ENCODE measurements at regions not wholly inside any gene's neighbourhood (a gene's known extent, or its start where the extent isn't known, plus 50 kb on each side); places are given as distances from the start of the nearest gene placed in this dataset.

DNA sequence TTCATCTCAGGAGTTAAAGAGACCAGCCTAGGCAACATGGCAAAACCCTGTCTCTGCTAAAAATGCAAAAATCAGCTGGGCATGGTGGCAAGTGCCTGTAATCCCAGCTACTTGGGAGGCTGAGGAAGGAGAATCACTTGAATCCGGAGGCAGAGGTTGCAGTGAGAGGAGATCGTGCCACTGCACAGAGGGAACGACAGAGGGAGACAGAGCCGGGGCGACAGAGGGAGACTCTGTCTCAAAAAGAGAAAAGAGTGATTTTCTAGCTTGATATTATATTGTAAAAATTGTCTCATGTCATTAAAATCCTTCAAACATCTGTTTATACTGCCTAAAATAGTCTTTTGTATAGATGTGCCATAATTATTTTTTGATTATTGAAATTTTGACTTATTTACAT, 225.4 kb upstream of the AGA start:
- no peak for DNase-seq (ENCODE audit: low read depth)
- no peak overlapping the region for H3K4me3 ChIP-seq (ENCODE audit: control insufficient read depth, low read depth, low read length)
- TF ChIP-seq, protein P1, sequence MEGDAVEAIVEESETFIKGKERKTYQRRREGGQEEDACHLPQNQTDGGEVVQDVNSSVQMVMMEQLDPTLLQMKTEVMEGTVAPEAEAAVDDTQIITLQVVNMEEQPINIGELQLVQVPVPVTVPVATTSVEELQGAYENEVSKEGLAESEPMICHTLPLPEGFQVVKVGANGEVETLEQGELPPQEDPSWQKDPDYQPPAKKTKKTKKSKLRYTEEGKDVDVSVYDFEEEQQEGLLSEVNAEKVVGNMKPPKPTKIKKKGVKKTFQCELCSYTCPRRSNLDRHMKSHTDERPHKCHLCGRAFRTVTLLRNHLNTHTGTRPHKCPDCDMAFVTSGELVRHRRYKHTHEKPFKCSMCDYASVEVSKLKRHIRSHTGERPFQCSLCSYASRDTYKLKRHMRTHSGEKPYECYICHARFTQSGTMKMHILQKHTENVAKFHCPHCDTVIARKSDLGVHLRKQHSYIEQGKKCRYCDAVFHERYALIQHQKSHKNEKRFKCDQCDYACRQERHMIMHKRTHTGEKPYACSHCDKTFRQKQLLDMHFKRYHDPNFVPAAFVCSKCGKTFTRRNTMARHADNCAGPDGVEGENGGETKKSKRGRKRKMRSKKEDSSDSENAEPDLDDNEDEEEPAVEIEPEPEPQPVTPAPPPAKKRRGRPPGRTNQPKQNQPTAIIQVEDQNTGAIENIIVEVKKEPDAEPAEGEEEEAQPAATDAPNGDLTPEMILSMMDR (IDR thresholded peaks at IDR 0.05; ENCODE audit: control insufficient read depth, insufficient read depth, low read depth, low read length, missing control alignments), result peak; percentile 11

DNA sequence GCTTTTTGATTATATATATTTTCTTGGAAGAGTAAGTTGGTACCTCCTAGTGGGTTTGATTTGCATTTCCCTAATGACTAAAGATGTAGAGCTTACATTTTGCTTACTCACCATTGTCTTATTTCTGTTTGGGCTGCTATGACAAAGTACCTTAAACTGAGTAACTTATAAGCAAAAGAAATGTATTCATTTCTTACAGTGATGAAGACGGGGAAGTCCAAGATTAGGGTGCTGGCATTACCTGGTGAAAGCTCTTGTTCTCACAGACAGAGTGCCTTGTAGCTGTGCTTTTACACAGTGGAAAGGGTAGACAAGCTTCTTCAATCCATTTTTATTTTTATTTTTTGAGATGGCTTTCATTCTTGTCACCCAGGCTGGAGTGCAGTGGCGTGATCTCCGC, 229.2 kb upstream of the AGA start:
- DNase-seq (ENCODE audit: low read depth), result no peak

DNA sequence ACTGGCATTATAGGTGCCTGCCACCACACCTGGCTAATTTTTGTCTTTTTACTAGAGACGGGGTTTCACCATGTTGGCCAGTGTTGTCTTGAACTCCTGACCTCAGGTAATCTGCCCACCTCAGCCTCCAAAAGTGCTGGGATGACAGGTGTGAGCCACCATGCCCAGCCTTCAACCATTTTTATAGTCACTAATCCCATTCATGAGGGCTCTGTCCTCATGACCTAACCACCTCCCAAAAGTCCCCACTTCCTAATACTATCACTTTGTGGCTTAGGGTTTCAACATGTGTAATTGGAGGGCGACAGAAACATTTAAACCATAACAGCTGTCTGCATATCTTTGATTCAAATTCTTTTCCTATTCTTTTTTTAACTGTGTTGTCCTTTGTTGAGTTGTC, 229.6 kb upstream of the AGA start:
- DNase-seq (ENCODE audit: low read depth), result no peak
- no peak overlapping the region for H3K4me3 ChIP-seq (ENCODE audit: control insufficient read depth, low read depth, low read length)
- TF ChIP-seq, protein P1 (IDR thresholded peaks at IDR 0.05; ENCODE audit: control insufficient read depth, insufficient read depth, low read depth, low read length, missing control alignments), result no peak

More for the DNA sequence above, 229.2 kb upstream of the AGA start:
- TF ChIP-seq, protein P1 (IDR thresholded peaks at IDR 0.05; ENCODE audit: control insufficient read depth, insufficient read depth, low read depth, low read length, missing control alignments), result no peak
- no peak overlapping the region for H3K4me3 ChIP-seq (ENCODE audit: control insufficient read depth, low read depth, low read length)

DNA sequence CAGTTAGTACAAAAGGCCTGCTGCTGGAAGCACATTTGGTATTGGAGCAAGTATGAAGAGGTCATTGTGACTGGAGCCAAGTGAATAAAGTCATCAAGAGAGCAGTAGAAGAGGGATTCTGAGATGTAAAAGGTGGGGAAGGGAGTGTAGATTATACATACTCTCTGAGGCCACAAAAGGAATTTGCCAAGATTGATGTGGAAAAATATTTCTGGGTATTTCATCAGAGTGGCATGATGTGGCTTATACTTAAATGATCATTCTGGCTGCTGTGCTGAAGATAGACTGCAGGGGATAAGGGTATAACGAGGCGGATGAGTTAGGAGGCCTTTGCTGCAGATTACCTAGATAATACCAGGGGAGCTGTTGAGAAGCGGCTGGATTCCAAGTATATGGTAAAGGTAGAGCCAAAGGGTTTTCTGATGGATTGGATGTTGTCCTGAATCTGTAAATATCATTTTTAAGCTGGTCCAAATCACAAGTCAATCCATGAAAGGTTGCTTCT, 231.8 kb upstream of the AGA start:
- H3K4me3 ChIP-seq (ENCODE audit: control insufficient read depth, low read depth, low read length), result no peak overlapping the region
- DNase-seq (ENCODE audit: low read depth), result no peak
- TF ChIP-seq, protein P1 (IDR thresholded peaks at IDR 0.05; ENCODE audit: control insufficient read depth, insufficient read depth, low read depth, low read length, missing control alignments), result no peak

DNA sequence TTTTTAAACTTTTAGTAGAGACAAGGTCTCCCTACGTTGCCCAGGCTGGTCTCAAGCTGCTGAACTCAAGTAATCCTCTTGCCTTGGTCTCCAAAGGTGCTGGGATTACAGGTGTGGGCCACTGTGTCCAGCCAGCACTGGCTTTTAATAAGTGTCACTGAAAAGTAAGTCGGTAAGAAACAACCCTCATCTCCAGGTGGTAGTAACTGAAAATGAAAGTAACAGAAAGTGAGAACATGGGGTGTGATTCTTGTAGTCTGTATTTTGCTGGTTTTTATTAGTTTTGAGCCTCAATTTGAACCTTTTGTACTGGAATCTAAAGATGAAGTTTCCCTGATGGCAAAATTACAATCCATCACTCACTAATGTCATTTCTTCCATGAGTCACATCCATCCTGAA, 238.1 kb upstream of the AGA start:
- H3K4me3 ChIP-seq (ENCODE audit: control insufficient read depth, low read depth, low read length), result no peak overlapping the region
- TF ChIP-seq, protein P1 (IDR thresholded peaks at IDR 0.05; ENCODE audit: control insufficient read depth, insufficient read depth, low read depth, low read length, missing control alignments), result no peak
- DNase-seq (ENCODE audit: low read depth), result no peak

DNA sequence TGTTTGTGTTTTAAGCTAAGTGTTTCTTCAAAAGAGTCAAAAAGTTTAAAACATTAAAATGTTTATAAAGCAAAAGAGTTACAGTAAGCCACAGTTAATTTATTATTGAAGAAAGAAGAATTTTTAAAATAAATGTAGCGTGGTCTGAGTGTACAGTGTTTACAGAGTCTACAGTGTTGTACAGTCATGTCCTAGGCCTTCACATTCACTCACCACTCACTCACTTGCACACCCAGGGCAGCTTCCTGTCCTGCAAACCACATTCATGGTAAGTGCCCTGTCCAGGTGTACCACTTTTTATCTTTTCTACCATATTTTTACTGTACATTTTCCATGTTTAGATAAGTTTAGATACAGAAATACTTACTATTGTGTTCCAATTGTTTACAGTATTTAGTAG, 239.7 kb upstream of the AGA start:
- no peak overlapping the region for H3K4me3 ChIP-seq (ENCODE audit: control insufficient read depth, low read depth, low read length)
- TF ChIP-seq, protein P1 (IDR thresholded peaks at IDR 0.05; ENCODE audit: control insufficient read depth, insufficient read depth, low read depth, low read length, missing control alignments), result no peak
- DNase-seq (ENCODE audit: low read depth), result no peak

DNA sequence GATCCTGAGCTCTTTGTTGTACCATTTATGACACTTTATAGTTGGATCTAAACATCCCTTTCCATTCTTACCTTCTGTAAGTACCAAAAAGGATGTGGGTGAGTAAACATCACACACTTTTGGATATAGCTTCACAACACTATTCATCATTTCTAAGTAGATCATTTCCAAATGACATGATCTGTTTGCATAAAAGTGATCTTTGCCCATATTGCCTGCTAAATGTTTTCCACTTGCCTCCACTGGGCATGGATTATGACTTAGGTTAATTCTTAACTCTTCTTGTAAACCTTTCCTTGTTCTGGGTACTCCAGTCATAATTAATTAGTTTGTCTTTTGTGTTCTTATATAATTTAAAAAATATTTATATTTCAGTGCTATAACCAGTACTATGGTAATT, 244.9 kb upstream of the AGA start:
- no peak overlapping the region for H3K4me3 ChIP-seq (ENCODE audit: control insufficient read depth, low read depth, low read length)
- TF ChIP-seq, protein P1 (IDR thresholded peaks at IDR 0.05; ENCODE audit: control insufficient read depth, insufficient read depth, low read depth, low read length, missing control alignments), result no peak
- DNase-seq (ENCODE audit: low read depth), result no peak

Data from AG09309 (cell line).